ENCODE measurements at regions not wholly inside any gene's neighbourhood (a gene's known extent, or its start where the extent isn't known, plus 50 kb on each side); places are given as distances from the start of the nearest gene placed in this dataset.

DNA sequence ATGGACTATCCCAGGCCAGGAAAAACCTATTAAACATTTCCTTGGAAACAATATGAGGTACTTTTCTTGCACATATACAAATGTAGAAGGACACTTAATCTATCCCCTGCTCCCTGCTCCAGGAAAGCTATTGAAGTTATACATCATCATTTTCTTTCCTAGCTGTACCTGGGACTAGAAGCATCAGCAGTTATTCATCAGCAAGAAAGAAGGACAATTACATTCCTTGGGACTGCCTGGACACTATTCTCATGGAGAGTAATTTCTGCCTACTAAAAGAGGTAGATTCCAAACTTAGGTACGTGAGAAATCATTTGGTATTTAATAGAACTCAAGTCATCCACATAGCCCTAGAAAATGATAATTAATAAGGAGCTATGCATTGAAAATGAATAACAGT lies 51.0 kb upstream of the PICALM start:
- no peak for DNase-seq (ENCODE audit: low read depth in 2 of 2)

GRCh38 chr11:86119077-86119476 lies 50.2 kb upstream of the PICALM start:
- DNase-seq (ENCODE audit: low read depth in 2 of 2), result no peak
